Heart right ventricle (tissue), 16 donors: ENCODE measurements at regions not wholly inside any gene's neighbourhood (a gene's known extent, or its start where the extent isn't known, plus 50 kb on each side); places are given as distances from the start of the nearest gene placed in this dataset.
"Not testable (repeated sequence)": the region's sequence is repeated elsewhere in the genome, so short reads cannot be mapped to it uniquely, and the experiment has no call there.

Source experiments
- ATAC-seq, 8 donors: fragments of 200-7000 bp; cut with Tn5 transposase; one replicate each; pipeline ENCODE4 v1.9.1; 2020; ENCODE audit warnings: mild to moderate bottlenecking in 8 of 8, moderate library complexity in 8 of 8, moderate number of reproducible peaks in 1 of 8
- DNase-seq, 2 donors: peaks; one replicate each; pipeline ENCODE4 v3.0.0-alpha.2; 2020
- H3K27ac ChIP-seq, 10 donors: fragments of 200-600 bp; sonication (generic) in 2 of 10; one replicate each; pipeline versions ENCODE4 v1.5.0 to v1.8.0; 2020 to 2022; ENCODE audit warnings: mild to moderate bottlenecking in 3 of 10
- H3K27me3 ChIP-seq, 7 donors: fragments of 200-600 bp; one replicate each; pipeline ENCODE4 v1.8.0; 2021 to 2022; ENCODE audit warnings: mild to moderate bottlenecking in 2 of 7
- H3K36me3 ChIP-seq, 9 donors: fragments of 200-600 bp; sonication (generic) in 1 of 9; one replicate each; pipeline versions ENCODE4 v1.5.0 to v1.8.0; 2020 to 2022; ENCODE audit warnings: mild to moderate bottlenecking in 2 of 9
- H3K4me1 ChIP-seq, 9 donors: fragments of 200-600 bp; sonication (generic) in 1 of 9; one replicate each; pipeline versions ENCODE4 v1.5.0 to v1.8.0; 2020 to 2022; ENCODE audit warnings: mild to moderate bottlenecking in 4 of 9
- H3K4me3 ChIP-seq, 10 donors: fragments of 200-600 bp; sonication (generic) in 2 of 10; one replicate each; pipeline versions ENCODE4 v1.5.0 to v1.8.0; 2020 to 2022; ENCODE audit warnings: mild to moderate bottlenecking in 7 of 10, moderate library complexity in 2 of 10
- H3K9me3 ChIP-seq, 11 donors: fragments of 200-600 bp in 10 of 11; sonication (generic) in 2 of 11; one replicate each; pipeline versions ENCODE4 v1.5.0 to v1.8.0; 2013 to 2022; ENCODE audit warnings: mild to moderate bottlenecking in 2 of 11, control low read depth in 1 of 11, moderate library complexity in 1 of 11
- WGBS, 2 donors: extraction: QIAGEN DNeasy Blood & Tissue Kit; methylation state at CpG; one replicate each; pipeline ENCODE4 v1.1.7; 2013; ENCODE audit warnings: inconsistent platforms in 1 of 2; 5-methylcytosine and 5-hydroxymethylcytosine counted together
- intact Hi-C, 10 donors: fragments of 100-400 bp; cut with DNase I; formaldehyde crosslinking; loops; one replicate each; pipeline versions ENCODE4 v1.11.1 to v1.14.2; 2022
- donor health status: Arrhythmogenic right ventricular cardiomyopathy.
- donor health status: ischemic (EF 13 %, LVEDD 7.1; RV severe dilation, severe dysfunction).
- donor health status: healthy with polysubstance abuse.
- donor health status: DM: no; HTN: yes; CAD: no.
- donor health status: DM: no; HTN: no; CAD: no.
- donor health status: ischemic (EF 25% LVEDD 6.9; RV normal size, moderate dysfunction).
- donor health status: ischemic (EF 25% LVEDD 5.7; RV mildly dilated, moderate dysfunction).
- donor health status: healthy.
- donor health status: DM: yes; HTN: yes; CAD: no.
- donor health status: Ischemic cardiomyopathy.
- donor health status: ischemic (EF 35%, LVEDD 5.7; RV mildly dilated, moderate dysfunction).
- donor health status: nonischemic (EF 11% LVEDD 7.7; RV severe dilation, severe dysfunction).
- donor health status: DM: yes; HTN: yes; CAD: no.
- donor health status: PGD.
- donor health status: ischemic (EF 29% LVEDD 5.4; RV normal size, mild dysfunction).
- donor health status: nonischemic (EF 23%, LVEDD 6.1; RV moderate dilation, normal function).

DNA sequence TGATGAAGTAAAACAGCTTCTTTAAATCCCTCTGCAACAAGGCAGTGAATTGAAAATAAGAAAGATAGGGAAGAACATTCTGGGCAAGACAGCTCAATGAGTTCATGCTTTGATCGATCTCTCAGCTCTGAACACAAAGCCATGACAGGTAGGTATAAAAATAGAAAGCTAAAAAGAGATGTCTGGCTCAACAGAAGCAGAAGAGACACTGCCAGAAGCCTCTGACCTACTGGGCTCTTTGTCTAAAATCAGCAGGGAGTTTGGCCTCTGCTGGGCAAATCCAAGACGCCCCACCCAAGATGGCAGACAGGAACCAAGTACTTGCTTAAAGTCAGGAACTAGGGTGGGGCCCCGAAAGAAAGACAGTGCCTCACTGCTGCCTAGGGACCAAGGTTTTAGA is 2684.1 kb upstream of the TPTE start:
- DNase-seq, H3K9me3 ChIP-seq, H3K36me3 ChIP-seq, H3K4me1 ChIP-seq, H3K27ac ChIP-seq, H3K27me3 ChIP-seq, H3K4me3 ChIP-seq, intact Hi-C loops: not testable (repeated sequence)
- ATAC-seq: peak in 1 of 8 donors; percentile 44
- no CpG with 5 or more reads among the region's 3 CpGs for WGBS, 2 donors

GRCh38 chr21:7853426-7853825 is 2668.0 kb upstream of the TPTE start:
- intact Hi-C loops, H3K36me3 ChIP-seq, H3K4me3 ChIP-seq, DNase-seq, H3K27ac ChIP-seq, H3K9me3 ChIP-seq, H3K4me1 ChIP-seq, H3K27me3 ChIP-seq: not testable (repeated sequence)
- peak in 6 of 8 donors; percentile 52 to 76 (median 68) for ATAC-seq
- WGBS, 2 donors: no CpG with 5 or more reads among the region's 3 CpGs

DNA sequence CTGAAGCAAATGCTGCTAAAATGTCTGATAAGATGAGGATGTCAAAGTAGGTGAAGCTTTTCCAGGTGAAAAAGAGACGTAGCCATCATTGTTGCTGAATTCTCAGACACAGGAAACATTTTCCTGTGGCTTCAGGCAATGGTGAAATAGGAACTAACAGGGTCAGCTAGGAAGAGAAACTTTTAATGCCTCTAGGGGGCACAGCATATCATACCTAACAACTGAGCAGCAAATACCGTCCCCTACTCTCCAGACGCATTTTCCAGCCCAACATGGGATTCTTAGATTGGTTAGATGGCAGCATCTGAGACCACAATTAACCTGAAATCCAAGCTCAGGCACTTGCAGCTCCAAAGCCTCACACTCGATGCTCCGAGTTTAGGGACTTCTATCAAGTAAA is 2667.5 kb upstream of the TPTE start:
- intact Hi-C loops, H3K4me3 ChIP-seq, H3K9me3 ChIP-seq, H3K4me1 ChIP-seq, H3K27ac ChIP-seq, ATAC-seq, H3K36me3 ChIP-seq, DNase-seq, H3K27me3 ChIP-seq: not testable (repeated sequence)
- WGBS, 2 donors: no CpG with 5 or more reads among the region's 5 CpGs
